Caco-2 (cell line): ENCODE measurements at regions not wholly inside any gene's neighbourhood (a gene's known extent, or its start where the extent isn't known, plus 50 kb on each side); places are given as distances from the start of the nearest gene placed in this dataset.

Experiments used
- BruUV-seq: library from RNA; stranded (reverse); fragments of 400-500 nt; replicated peaks from 2 replicates; lab custom pipeline; 2021; lab: Mats Ljungman, UMichigan
- CTCF ChIA-PET: fragments of 300-600 bp; sonication (Branson Sonifier 250); formaldehyde crosslinking; loops from one replicate; lab custom pipeline; 2022; ENCODE audit warnings: antibody characterized with exemption; lab: Charles Lee
- POLR2A ChIA-PET: fragments of 300-600 bp; sonication (Branson Sonifier 250); formaldehyde crosslinking; loops from one replicate; lab custom pipeline; 2022; ENCODE audit warnings: antibody characterized with exemption; lab: Charles Lee
- DNase-seq, 2 experiments: peaks; one replicate each; pipeline versions ENCODE4 v3.0.0 to v3.0.0-alpha.2; 2020 to 2022
- H3K27me3 ChIP-seq: replicated peaks from 2 replicates; pipeline ENCODE4 v1.6.0; 2011; ENCODE audit warnings: low read length; ENCODE audit not compliant: control insufficient read depth, insufficient read depth
- H3K36me3 ChIP-seq: 2 replicates; pipeline ENCODE4 v1.5.1; 2011; ENCODE audit warnings: low read length; ENCODE audit not compliant: control insufficient read depth, insufficient read depth
- H3K4me1 ChIP-seq: fragments of 250-450 bp; sonication (Bioruptor Pico); 2 replicates; pipeline ENCODE4 v1.5.1; 2020; ENCODE audit warnings: mild to moderate bottlenecking
- H3K4me3 ChIP-seq: 2 replicates; pipeline ENCODE4 v1.5.1; 2011; ENCODE audit warnings: low read depth, mild to moderate bottlenecking, control low read depth, low read length
- H3K9me3 ChIP-seq: fragments of 250-450 bp; sonication (Bioruptor Pico); 2 replicates; pipeline ENCODE4 v1.5.1; 2020; ENCODE audit warnings: mild to moderate bottlenecking, moderate library complexity
- H3K27ac Mint-ChIP-seq: one replicate; pipeline ENCODE4 v1.8.0; 2022; ENCODE audit warnings: mixed read lengths; ENCODE audit not compliant: unreplicated experiment
- H3K27me3 Mint-ChIP-seq: one replicate; pipeline ENCODE4 v1.8.0; 2022; ENCODE audit warnings: mixed read lengths; ENCODE audit not compliant: insufficient read depth, unreplicated experiment
- H3K36me3 Mint-ChIP-seq: one replicate; pipeline ENCODE4 v1.8.0; 2022; ENCODE audit warnings: mild to moderate bottlenecking, mixed read lengths; ENCODE audit not compliant: insufficient read depth, unreplicated experiment
- H3K4me1 Mint-ChIP-seq: one replicate; pipeline ENCODE4 v1.8.0; 2022; ENCODE audit warnings: low read depth, mixed read lengths; ENCODE audit not compliant: unreplicated experiment
- H3K4me3 Mint-ChIP-seq: one replicate; pipeline ENCODE4 v1.8.0; 2022; ENCODE audit warnings: mild to moderate bottlenecking, moderate library complexity, mixed read lengths; ENCODE audit not compliant: unreplicated experiment
- H3K9me3 Mint-ChIP-seq: one replicate; pipeline ENCODE4 v1.8.0; 2022; ENCODE audit warnings: mixed read lengths; ENCODE audit not compliant: unreplicated experiment
- intact Hi-C: fragments of 100-400 bp; cut with micrococcal nuclease; formaldehyde crosslinking; loops from one replicate; pipeline ENCODE4 v1.10.0; 2022; ENCODE audit not compliant: unreplicated experiment
- TF ChIP-seq, protein P1 (sequence below), 2 experiments: fragments of 200-600 bp in 1 of 2; IDR thresholded peaks; 1 replicate in 1 of 2; 2 replicates in 1 of 2; pipeline versions ENCODE4 v1.5.1 to v1.8.0; 2011 to 2022; ENCODE audit warnings: antibody characterized with exemption in 1 of 2, control low read depth in 1 of 2, inconsistent platforms in 1 of 2, low read depth in 1 of 2, low read length in 1 of 2, mild to moderate bottlenecking in 1 of 2, moderate library complexity in 1 of 2; ENCODE audit not compliant: insufficient read depth in 1 of 2, severe bottlenecking in 1 of 2, unreplicated experiment in 1 of 2

DNA sequence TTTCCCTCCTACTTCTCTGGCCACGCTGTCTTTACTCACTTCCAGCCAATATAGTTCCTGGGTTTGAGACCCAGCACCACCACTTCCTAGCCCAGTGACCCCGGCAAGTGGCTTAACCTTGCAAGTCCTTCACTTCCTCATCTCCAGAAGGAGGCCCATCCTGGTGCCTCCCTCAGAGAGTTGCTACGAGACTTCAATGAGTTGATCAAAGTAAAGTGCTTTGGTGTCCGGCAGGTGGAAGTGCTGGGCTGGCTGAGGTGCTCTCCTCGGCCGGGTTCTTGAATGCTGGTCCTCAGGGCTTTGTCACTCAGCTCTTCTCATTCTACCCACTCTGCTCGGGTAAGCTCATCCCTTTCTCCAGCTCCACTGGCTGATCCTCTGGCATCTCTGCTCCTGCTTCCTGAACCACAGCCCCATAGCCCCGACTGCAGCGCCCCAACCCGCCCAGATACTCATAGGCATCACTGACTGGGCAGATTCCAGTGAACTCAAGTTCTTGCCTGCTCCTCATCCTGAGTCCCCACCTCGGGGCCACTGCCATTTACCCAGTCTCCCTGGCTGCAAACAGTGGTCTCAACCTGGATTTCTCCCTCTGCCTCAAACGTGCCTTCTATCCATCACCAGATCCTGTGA lies 75.8 kb upstream of the WNT4 start:
- no peaks in the 10 kb centered on the region for H3K36me3 Mint-ChIP-seq
- TF ChIP-seq, protein P1, sequence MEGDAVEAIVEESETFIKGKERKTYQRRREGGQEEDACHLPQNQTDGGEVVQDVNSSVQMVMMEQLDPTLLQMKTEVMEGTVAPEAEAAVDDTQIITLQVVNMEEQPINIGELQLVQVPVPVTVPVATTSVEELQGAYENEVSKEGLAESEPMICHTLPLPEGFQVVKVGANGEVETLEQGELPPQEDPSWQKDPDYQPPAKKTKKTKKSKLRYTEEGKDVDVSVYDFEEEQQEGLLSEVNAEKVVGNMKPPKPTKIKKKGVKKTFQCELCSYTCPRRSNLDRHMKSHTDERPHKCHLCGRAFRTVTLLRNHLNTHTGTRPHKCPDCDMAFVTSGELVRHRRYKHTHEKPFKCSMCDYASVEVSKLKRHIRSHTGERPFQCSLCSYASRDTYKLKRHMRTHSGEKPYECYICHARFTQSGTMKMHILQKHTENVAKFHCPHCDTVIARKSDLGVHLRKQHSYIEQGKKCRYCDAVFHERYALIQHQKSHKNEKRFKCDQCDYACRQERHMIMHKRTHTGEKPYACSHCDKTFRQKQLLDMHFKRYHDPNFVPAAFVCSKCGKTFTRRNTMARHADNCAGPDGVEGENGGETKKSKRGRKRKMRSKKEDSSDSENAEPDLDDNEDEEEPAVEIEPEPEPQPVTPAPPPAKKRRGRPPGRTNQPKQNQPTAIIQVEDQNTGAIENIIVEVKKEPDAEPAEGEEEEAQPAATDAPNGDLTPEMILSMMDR (IDR thresholded peaks at IDR 0.05; ENCODE audit: insufficient read depth in 1 of 2, low read depth in 1 of 2, low read length in 1 of 2, severe bottlenecking in 1 of 2, unreplicated experiment in 1 of 2), result no peak
- intact Hi-C loops, result no loop called here
- H3K27me3 Mint-ChIP-seq, result no peaks in the 10 kb centered on the region
- no peaks in the 10 kb centered on the region for H3K27me3 ChIP-seq
- H3K4me1 ChIP-seq, result no peaks in the 10 kb centered on the region
- H3K36me3 ChIP-seq, result no peaks in the 10 kb centered on the region
- CTCF ChIA-PET, result no interaction called here
- DNase-seq, result peak in 1 of 2 experiments; percentile 24
- no peaks in the 10 kb centered on the region for H3K9me3 ChIP-seq
- H3K9me3 Mint-ChIP-seq, result no peaks in the 10 kb centered on the region
- H3K4me1 Mint-ChIP-seq, result no peaks in the 10 kb centered on the region
- H3K4me3 Mint-ChIP-seq, result no peak overlapping the region
- H3K27ac Mint-ChIP-seq, result no peak overlapping the region
- BruUV-seq, result no TSS peak
- POLR2A ChIA-PET, result no interaction called here
- no peak overlapping the region for H3K4me3 ChIP-seq

DNA sequence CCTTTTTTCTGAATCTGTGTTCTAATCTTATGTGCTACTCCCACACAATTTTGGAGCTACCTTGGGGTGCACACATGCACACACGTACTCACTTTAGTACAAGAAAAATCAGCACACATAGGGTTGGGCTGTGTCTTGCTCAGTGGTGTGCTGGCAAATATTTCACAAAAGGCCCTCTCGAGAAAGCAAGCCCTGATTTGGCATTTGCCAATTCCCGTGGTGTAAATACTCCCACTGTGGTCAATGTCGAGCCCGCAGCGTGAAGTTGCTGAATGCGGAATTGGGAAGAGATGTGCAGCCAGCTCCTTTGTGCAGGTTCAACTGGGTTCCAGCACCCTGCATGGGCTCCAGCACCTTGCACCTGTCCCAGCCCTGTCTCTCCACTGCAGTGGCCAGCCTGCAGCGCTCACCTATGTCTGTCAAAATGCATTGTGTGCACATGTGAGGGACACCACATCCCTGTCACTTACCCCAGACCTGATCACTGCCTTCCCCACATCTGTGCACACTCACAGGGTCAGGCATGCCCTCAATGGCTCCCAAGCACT lies 78.4 kb upstream of the WNT4 start:
- TF ChIP-seq, protein P1 (IDR thresholded peaks at IDR 0.05; ENCODE audit: insufficient read depth in 1 of 2, low read depth in 1 of 2, low read length in 1 of 2, severe bottlenecking in 1 of 2, unreplicated experiment in 1 of 2), result no peak
- no peak overlapping the region for H3K4me3 Mint-ChIP-seq
- H3K4me3 ChIP-seq, result no peak overlapping the region
- ChIA-PET CTCF (interaction anchor here (1.2 kb wide), 1 partner anchor 195 kb away, joined by 3 read pairs; no protein-coding TSS in a partner anchor), POLR2A (no interaction called here)
- no peaks in the 10 kb centered on the region for H3K36me3 ChIP-seq
- no peaks in the 10 kb centered on the region for H3K27me3 ChIP-seq
- H3K27ac Mint-ChIP-seq, result no peak overlapping the region
- no peaks in the 10 kb centered on the region for H3K9me3 ChIP-seq
- no peaks in the 10 kb centered on the region for H3K9me3 Mint-ChIP-seq
- H3K36me3 Mint-ChIP-seq, result no peaks in the 10 kb centered on the region
- H3K27me3 Mint-ChIP-seq, result no peaks in the 10 kb centered on the region
- no peaks in the 10 kb centered on the region for H3K4me1 ChIP-seq
- no peaks in the 10 kb centered on the region for H3K4me1 Mint-ChIP-seq
- intact Hi-C loops, result loop anchor here (10.0 kb wide), 1 partner anchor 193 kb away; no protein-coding TSS in a partner anchor
- DNase-seq, result peak in 1 of 2 experiments; percentile 7
- BruUV-seq, result no TSS peak

DNA sequence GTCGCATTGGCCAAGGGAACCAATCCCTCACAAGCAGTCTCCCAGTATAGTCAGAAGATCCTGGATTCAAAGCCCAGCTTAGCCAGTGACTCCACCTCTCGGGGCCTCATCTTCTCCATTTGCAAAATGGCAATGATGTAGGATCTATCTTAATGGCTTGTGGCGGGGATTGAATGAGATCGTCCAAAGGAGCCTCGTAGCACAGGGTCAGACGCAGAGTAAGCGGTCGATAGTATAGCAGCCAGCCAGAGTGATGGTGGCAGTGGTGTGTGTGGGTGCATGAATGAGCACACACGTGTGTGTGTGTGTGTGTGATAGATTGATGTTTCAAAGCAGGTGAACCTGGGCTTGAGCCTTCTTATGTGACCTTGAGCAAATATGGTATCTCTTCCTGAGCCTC lies 79.8 kb upstream of the WNT4 start:
- CTCF ChIA-PET, result no interaction called here
- H3K27me3 Mint-ChIP-seq, result no peaks in the 10 kb centered on the region
- H3K27ac Mint-ChIP-seq, result no peak overlapping the region
- POLR2A ChIA-PET, result no interaction called here
- H3K9me3 ChIP-seq, result no peaks in the 10 kb centered on the region
- BruUV-seq, result no TSS peak
- H3K27me3 ChIP-seq, result no peaks in the 10 kb centered on the region
- peaks cover 6% of the 10 kb centered on the region for H3K4me1 Mint-ChIP-seq
- H3K4me1 ChIP-seq, result no peaks in the 10 kb centered on the region
- DNase-seq, result peak in 1 of 2 experiments; percentile 7
- no peak overlapping the region for H3K4me3 ChIP-seq
- no peak overlapping the region for H3K4me3 Mint-ChIP-seq
- H3K36me3 ChIP-seq, result no peaks in the 10 kb centered on the region
- intact Hi-C loops, result loop anchor here (10.0 kb wide), 1 partner anchor 192 kb away; no protein-coding TSS in a partner anchor
- peaks cover 6% of the 10 kb centered on the region for H3K36me3 Mint-ChIP-seq
- TF ChIP-seq, protein P1 (IDR thresholded peaks at IDR 0.05; ENCODE audit: insufficient read depth in 1 of 2, low read depth in 1 of 2, low read length in 1 of 2, severe bottlenecking in 1 of 2, unreplicated experiment in 1 of 2), result no peak
- no peaks in the 10 kb centered on the region for H3K9me3 Mint-ChIP-seq
